ENCODE measurements at regions not wholly inside any gene's neighbourhood (a gene's known extent, or its start where the extent isn't known, plus 50 kb on each side); places are given as distances from the start of the nearest gene placed in this dataset.
A peak's percentile ranks its signal among the peaks of the same experiment; 100 is the strongest.
"Not testable (repeated sequence)": the region's sequence is repeated elsewhere in the genome, so short reads cannot be mapped to it uniquely, and the experiment has no call there.

- H3K4me3 ChIP-seq (ENCODE audit: low read depth, low read length) = no peak overlapping the region
- DNase-seq (ENCODE audit: low read depth) = no peak
Observed at GRCh38 chr2:159880729-159881128, 82.7 kb upstream of the CD302 start.

DNA sequence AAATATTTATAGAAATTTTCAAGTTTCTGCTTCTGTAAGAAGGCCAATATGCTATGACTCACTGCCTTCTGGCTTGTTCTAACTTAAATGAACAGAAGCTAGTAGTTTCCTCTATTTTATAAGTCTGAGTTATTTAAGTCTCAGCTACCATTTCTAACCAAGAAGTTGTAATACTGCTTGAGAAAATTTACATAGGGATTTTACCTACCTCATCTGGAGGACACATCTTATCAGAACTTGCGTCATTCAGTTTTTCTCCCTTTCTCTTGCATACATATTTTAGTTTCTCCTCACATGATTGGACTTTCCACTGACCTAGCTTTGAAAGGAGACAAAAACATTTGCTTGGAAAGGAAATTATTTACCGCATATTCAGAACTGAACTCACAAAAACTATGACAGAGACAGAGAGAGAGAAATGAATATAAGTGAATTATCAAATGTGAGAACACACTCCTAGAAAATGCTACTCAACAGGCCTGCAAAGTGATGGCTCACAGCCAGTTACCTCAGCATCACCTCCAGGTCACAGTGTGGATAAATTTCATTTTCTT lies 81.1 kb upstream of the CD302 start:
- peak; percentile 25 for DNase-seq (ENCODE audit: low read depth)
- H3K4me3 ChIP-seq (ENCODE audit: low read depth, low read length) = no peak overlapping the region

DNA sequence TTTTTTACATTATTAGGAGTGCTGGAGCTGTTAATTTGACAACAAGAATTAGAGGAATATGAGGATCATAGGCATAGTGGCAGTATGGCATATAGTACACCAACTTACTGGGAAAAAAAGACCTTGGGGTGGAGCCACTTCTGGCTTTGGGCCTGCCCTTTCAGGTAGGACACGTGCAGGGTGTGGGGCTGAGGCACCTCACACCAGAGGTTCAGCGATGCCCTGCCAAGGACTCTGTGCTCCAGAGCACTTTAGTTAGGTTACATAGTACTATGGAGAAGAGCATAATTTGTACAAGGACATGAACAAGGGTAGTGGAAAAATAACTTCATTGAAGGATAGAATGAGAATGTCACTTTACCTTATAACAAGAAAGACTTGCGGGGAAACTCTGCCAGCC lies 77.1 kb upstream of the CD302 start:
- H3K4me3 ChIP-seq (ENCODE audit: low read depth, low read length) = no peak overlapping the region
- no peak for DNase-seq (ENCODE audit: low read depth)

DNA sequence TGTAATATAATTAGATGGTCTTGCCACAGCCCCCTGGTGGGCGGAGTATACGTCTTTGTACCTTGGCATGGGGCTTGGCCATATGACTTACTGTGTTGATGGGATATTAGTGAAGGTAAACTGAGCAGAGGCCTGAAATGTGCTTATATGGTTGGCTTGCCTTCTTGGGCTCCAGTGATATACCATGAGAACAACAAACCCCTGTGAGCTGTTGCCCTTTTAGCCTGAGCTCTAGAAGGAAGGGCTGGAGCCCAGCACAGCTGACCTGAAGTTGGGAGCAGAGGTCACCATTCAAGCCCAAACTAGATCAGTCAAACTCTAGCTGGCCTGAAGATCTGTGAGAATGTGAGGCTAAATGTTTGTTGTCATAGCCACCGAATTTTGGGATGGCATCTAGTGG lies 75.2 kb upstream of the CD302 start:
- DNase-seq (ENCODE audit: low read depth) = no peak
- H3K4me3 ChIP-seq (ENCODE audit: low read depth, low read length) = no peak overlapping the region

DNA sequence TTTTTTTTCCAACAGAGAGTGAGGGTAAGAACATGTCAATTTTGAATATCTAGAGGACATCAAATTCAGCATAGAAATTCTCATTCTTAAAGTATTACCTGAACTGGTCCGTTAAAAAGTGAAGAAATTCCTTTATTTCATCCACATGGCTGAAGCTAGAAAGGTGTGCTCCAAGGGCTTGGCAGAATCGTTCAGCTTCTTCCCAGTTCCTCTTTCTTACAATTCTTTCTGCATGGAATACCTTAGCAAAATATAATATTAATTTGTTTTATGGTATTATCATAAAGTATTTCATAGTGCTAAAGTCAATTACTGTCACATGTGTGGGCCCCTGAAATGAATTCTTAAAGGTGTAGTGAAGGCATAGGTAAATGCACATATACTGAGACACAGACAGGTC lies 74.3 kb upstream of the CD302 start:
- H3K4me3 ChIP-seq (ENCODE audit: low read depth, low read length) = no peak overlapping the region
- DNase-seq (ENCODE audit: low read depth) = no peak

- not testable (repeated sequence) for DNase-seq (ENCODE audit: low read depth); H3K4me3 ChIP-seq (ENCODE audit: low read depth, low read length)
Observed at GRCh38 chr2:159868598-159869159, 70.7 kb upstream of the CD302 start.

GRCh38 chr2:159867567-159868361 lies 69.8 kb upstream of the CD302 start:
- no peak for DNase-seq (ENCODE audit: low read depth)
- H3K4me3 ChIP-seq (ENCODE audit: low read depth, low read length) = no peak overlapping the region

DNA sequence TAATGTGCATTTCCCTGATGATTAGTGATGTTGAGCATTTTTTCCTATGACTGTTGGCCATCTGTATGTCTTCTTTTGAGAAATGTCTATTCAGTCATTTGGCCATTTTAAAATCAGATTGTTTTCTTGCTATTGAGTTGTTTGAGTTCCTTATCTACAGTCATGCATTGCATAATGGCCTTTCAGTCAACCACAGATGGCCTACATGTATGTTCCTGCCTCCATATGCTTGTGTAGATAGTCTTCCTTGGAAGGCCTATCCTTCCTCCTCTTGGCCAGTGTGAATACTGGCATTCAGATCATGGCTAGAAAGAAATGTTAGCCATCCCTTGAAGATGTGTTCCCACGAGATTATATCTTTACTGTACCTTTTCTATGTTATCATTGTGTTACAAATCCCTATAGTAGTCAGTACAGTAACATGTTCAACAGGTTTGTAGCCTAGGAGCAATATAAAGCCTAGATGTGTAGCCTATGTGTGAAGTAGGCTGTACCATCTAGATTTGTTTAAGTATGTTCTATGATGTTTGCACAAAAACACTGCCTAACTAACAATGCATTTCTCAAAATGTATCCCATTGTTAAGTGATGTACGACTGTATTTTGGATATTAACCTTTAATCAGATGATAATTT lies 65.6 kb upstream of the CD302 start:
- DNase-seq (ENCODE audit: low read depth) = no peak
- H3K4me3 ChIP-seq (ENCODE audit: low read depth, low read length) = no peak overlapping the region

GRCh38 chr2:159860581-159861310 lies 62.7 kb upstream of the CD302 start:
- no peak for DNase-seq (ENCODE audit: low read depth)
- H3K4me3 ChIP-seq (ENCODE audit: low read depth, low read length) = no peak overlapping the region

- no peak overlapping the region for H3K4me3 ChIP-seq (ENCODE audit: low read depth, low read length)
- no peak for DNase-seq (ENCODE audit: low read depth)
Observed at GRCh38 chr2:159859583-159859982, 61.6 kb upstream of the CD302 start.

GRCh38 chr2:159856760-159857159 lies 58.8 kb upstream of the CD302 start:
- no peak for DNase-seq (ENCODE audit: low read depth)
- H3K4me3 ChIP-seq (ENCODE audit: low read depth, low read length) = no peak overlapping the region

DNA sequence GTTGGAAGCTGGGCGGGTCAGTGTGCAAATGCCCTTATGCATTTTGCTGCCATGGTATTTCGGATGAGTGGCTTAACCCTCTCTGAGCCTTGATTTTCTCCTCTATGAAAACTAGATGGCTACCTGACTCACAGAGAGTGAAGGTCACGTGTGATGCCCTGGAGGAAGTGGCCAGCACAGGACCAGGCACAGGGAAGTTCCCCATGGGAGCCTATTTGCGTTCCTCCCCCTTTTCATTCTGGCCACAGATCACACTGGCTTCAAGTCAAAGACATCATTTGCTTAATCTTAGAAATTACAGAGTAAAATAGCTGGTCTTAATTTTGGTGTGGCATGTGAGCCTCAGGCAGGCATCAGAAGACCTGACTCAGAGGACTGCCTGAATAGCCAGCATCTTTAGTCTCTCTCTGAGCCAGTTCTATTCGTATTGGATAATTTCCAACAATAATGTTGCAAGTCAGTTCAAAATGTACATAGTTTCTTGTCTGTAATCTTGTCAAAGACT lies 57.6 kb upstream of the CD302 start:
- peak; percentile 23 for DNase-seq (ENCODE audit: low read depth)
- no peak overlapping the region for H3K4me3 ChIP-seq (ENCODE audit: low read depth, low read length)

DNA sequence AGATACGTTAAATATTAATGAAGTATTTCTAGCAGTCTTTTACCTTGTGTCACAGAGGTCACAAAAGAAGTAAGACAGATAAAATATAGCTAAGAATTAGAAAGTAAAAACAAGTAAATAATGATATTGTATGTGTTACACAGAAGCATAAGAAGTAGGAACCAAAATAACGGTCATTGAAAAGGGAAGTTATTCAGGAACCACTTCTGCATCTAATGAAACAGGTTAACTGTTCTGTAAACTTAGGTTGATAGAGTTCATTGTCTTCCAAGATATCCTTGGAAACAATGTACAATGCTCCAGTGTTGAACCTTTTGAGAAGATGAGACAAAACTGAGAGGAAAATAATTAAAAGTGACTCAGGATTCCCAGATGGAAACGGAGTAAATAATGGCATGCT lies 57.1 kb upstream of the CD302 start:
- DNase-seq (ENCODE audit: low read depth) = no peak
- H3K4me3 ChIP-seq (ENCODE audit: low read depth, low read length) = no peak overlapping the region

DNA sequence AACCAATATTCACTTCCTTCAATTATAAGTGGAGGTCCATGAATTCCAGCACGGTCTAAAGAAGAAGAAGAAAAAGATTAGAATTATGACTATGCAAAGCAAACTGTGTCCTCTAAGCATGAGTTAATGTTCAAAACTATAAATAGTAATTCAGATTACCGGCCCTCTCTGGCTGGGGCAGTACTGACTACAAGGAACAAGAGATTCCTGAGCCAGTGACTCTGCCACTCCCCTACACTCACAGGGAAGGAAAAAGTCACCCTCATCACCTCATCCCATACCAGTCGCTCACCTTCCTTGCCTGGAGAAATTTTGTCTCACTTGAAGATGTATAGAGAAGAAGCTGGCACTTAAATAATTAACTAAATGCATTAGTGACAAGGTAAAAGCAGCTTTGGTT lies 56.5 kb upstream of the CD302 start:
- no peak overlapping the region for H3K4me3 ChIP-seq (ENCODE audit: low read depth, low read length)
- DNase-seq (ENCODE audit: low read depth) = no peak

- DNase-seq (ENCODE audit: low read depth) = no peak
- H3K4me3 ChIP-seq (ENCODE audit: low read depth, low read length) = no peak overlapping the region
Observed at GRCh38 chr2:159853101-159853500, 55.1 kb upstream of the CD302 start.

DNA sequence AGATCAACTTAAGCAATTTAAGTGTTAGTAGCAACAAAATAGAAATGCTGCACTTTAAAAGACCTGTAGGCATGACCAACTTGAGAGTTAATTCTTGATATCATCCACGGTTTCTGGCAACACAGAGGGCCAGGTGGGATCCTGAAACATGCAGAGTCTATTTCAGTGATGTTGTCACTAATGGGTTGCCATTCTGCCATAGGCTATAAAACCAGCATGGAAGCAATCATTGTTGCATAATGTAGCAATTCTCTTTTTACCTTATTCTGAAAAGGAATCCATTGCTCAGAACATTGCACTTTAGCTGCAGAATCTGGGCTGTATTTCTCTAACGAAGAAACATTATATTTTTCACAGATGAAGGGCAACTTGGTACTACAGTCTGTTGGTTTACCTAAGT lies 53.9 kb upstream of the CD302 start:
- no peak for DNase-seq (ENCODE audit: low read depth)
- no peak overlapping the region for H3K4me3 ChIP-seq (ENCODE audit: low read depth, low read length)

DNA sequence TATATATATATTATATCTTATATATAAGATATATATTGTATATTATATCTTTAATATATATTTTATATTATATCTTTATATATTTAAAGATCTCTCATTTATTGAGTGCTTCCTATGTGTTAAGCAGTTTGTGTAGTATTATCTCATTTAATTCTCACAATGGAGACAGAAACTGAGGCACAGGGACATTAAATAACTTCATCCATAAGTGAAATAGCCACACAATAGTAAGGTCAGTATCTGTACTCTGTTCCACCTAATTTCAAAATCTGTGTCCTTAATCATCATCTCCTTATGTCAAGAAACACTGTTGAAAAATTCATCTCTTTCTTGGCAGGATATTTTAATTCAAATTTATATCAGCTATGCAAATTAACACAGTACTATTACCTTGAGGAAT lies 52.8 kb upstream of the CD302 start:
- DNase-seq (ENCODE audit: low read depth) = no peak
- H3K4me3 ChIP-seq (ENCODE audit: low read depth, low read length) = no peak overlapping the region

GRCh38 chr2:159849160-159849813 lies 51.3 kb upstream of the CD302 start:
- H3K4me3 ChIP-seq (ENCODE audit: low read depth, low read length) = no peak overlapping the region
- DNase-seq (ENCODE audit: low read depth) = no peak

Measured in skeletal muscle cell (primary cell).